Mesenchymal stem cell (in vitro differentiated cells and primary cell): ENCODE measurements at regions not wholly inside any gene's neighbourhood (a gene's known extent, or its start where the extent isn't known, plus 50 kb on each side); places are given as distances from the start of the nearest gene placed in this dataset.

Source experiments
- DNase-seq: peaks from one replicate; pipeline ENCODE4 v3.0.0-alpha.2; 2013
- H2AFZ ChIP-seq: one replicate; pipeline ENCODE4 v1.6.1; 2013; ENCODE audit warnings: low read depth, mild to moderate bottlenecking, control low read depth, inconsistent platforms, low read length, moderate library complexity
- H2AK5ac ChIP-seq: 2 replicates; pipeline ENCODE4 v1.6.1; 2013; ENCODE audit warnings: low read length, moderate library complexity, mild to moderate bottlenecking, inconsistent platforms; ENCODE audit not compliant: severe bottlenecking
- H2BK120ac ChIP-seq: one replicate; pipeline ENCODE4 v1.6.1; 2013; ENCODE audit warnings: low read depth, mild to moderate bottlenecking, inconsistent platforms, low read length, moderate library complexity
- H2BK12ac ChIP-seq, 2 experiments: one replicate each; pipeline ENCODE4 v1.6.1; 2013; ENCODE audit warnings: inconsistent platforms in 2 of 2, low read length in 2 of 2, mild to moderate bottlenecking in 2 of 2, moderate library complexity in 2 of 2, control low read depth in 1 of 2
- H2BK15ac ChIP-seq: one replicate; pipeline ENCODE4 v1.6.1; 2013; ENCODE audit warnings: mild to moderate bottlenecking, low read depth, inconsistent platforms; ENCODE audit not compliant: poor library complexity, severe bottlenecking
- H2BK5ac ChIP-seq: 2 replicates; pipeline ENCODE4 v1.6.1; 2013; ENCODE audit warnings: low read depth, mild to moderate bottlenecking, low read length, control low read depth, inconsistent platforms; ENCODE audit not compliant: poor library complexity, severe bottlenecking
- H3K14ac ChIP-seq, 2 experiments: one replicate each; pipeline ENCODE4 v1.6.1; 2013; ENCODE audit warnings: inconsistent platforms in 2 of 2, low read length in 2 of 2, control low read depth in 1 of 2, mild to moderate bottlenecking in 1 of 2, moderate library complexity in 1 of 2
- H3K18ac ChIP-seq, 2 experiments: one replicate each; pipeline ENCODE4 v1.6.1; 2013; ENCODE audit warnings: inconsistent platforms in 2 of 2, low read length in 2 of 2, control low read depth in 1 of 2, low read depth in 1 of 2, mild to moderate bottlenecking in 1 of 2
- H3K23ac ChIP-seq, 2 experiments: one replicate each; pipeline ENCODE4 v1.6.1; 2013; ENCODE audit warnings: inconsistent platforms in 2 of 2, low read length in 2 of 2, mild to moderate bottlenecking in 2 of 2, moderate library complexity in 2 of 2, control low read depth in 1 of 2
- H3K27ac ChIP-seq: 2 replicates; pipeline ENCODE4 v1.5.1; 2013; ENCODE audit warnings: mild to moderate bottlenecking, moderate library complexity, low read length, control low read depth, inconsistent platforms; ENCODE audit not compliant: poor library complexity, severe bottlenecking
- H3K27me3 ChIP-seq, 2 experiments: 2 replicates each; pipeline versions ENCODE4 v1.6.1 to v1.7.0; 2013; ENCODE audit warnings: low read length in 2 of 2, mild to moderate bottlenecking in 2 of 2, moderate library complexity in 2 of 2, control low read depth in 1 of 2, inconsistent platforms in 1 of 2; ENCODE audit not compliant: control insufficient read depth in 1 of 2, insufficient read depth in 1 of 2
- H3K36me3 ChIP-seq, 2 experiments: 2 replicates each; pipeline versions ENCODE4 v1.6.1 to v1.7.0; 2013; ENCODE audit warnings: low read length in 2 of 2, control low read depth in 1 of 2, inconsistent platforms in 1 of 2, low read depth in 1 of 2, mild to moderate bottlenecking in 1 of 2; ENCODE audit not compliant: insufficient read depth in 2 of 2, control insufficient read depth in 1 of 2
- H3K4ac ChIP-seq, 2 experiments: one replicate each; pipeline ENCODE4 v1.6.1; 2013; ENCODE audit warnings: inconsistent platforms in 2 of 2, low read length in 2 of 2, mild to moderate bottlenecking in 2 of 2, moderate library complexity in 2 of 2, control low read depth in 1 of 2, low read depth in 1 of 2
- H3K4me1 ChIP-seq: 2 replicates; pipeline ENCODE4 v1.6.1; 2013; ENCODE audit warnings: low read depth, low read length, control low read depth; ENCODE audit not compliant: control insufficient read depth, insufficient read depth
- H3K4me2 ChIP-seq: 2 replicates; pipeline ENCODE4 v1.6.1; 2013; ENCODE audit warnings: low read length, mild to moderate bottlenecking, inconsistent platforms; ENCODE audit not compliant: poor library complexity, severe bottlenecking
- H3K4me3 ChIP-seq, 2 experiments: 2 replicates each; pipeline versions ENCODE4 v1.5.1 to v1.7.0; 2013; ENCODE audit warnings: low read length in 2 of 2, mild to moderate bottlenecking in 2 of 2, control low read depth in 1 of 2, low read depth in 1 of 2; ENCODE audit not compliant: insufficient read depth in 1 of 2
- H3K79me1 ChIP-seq: replicated peaks from 2 replicates; pipeline ENCODE4 v1.6.1; 2013; ENCODE audit warnings: mild to moderate bottlenecking, control low read depth, low read length, inconsistent platforms; ENCODE audit not compliant: poor library complexity, severe bottlenecking
- H3K9ac ChIP-seq: 2 replicates; pipeline ENCODE4 v1.7.0; 2013; ENCODE audit warnings: mild to moderate bottlenecking, low read length, moderate library complexity
- H3K9me3 ChIP-seq: 2 replicates; pipeline ENCODE4 v1.7.0; 2013; ENCODE audit warnings: mild to moderate bottlenecking, low read length; ENCODE audit not compliant: control insufficient read depth
- H4K8ac ChIP-seq: one replicate; pipeline ENCODE4 v1.6.1; 2013; ENCODE audit warnings: inconsistent platforms, mild to moderate bottlenecking, low read length, moderate library complexity
- H4K91ac ChIP-seq: one replicate; pipeline ENCODE4 v1.6.1; 2013; ENCODE audit warnings: mild to moderate bottlenecking, low read length, inconsistent platforms
- WGBS: methylation state at CpG from one replicate; pipeline ENCODE4 v1.1.7; 2013; ENCODE audit warnings: mixed read lengths; 5-methylcytosine and 5-hydroxymethylcytosine counted together

DNA sequence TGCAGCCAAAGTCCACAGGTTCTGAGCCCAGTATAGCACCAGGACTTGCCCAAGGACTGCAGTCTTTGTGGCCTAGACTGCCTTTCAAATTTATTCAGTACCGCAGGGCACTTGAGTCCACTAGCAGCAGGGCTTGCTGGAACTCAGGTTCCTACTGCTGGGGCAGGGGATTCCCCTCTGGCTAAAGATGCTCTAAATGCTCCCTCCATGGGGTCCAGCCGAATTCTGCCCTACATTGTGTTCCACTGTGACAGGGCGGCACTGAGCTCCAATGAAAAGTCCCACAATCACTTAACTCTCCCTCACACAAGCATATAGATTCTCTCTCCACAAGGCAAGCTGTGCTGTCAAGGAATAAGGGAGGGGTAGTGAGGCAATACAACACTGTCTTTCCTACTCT, 518.1 kb upstream of the VRK2 start:
- no peak overlapping the region for H3K23ac ChIP-seq
- no peaks in the 10 kb centered on the region for H3K79me1 ChIP-seq
- no peak overlapping the region for H2BK15ac ChIP-seq
- 85% methylated on average over 3 of the region's 3 CpGs for WGBS
- H3K9me3 ChIP-seq = peaks cover 10% of the 10 kb centered on the region
- no peak overlapping the region for H3K18ac ChIP-seq
- H3K4ac ChIP-seq = no peak overlapping the region
- no peak overlapping the region for H3K4me3 ChIP-seq
- no peak overlapping the region for H2BK12ac ChIP-seq
- peak overlapping the region in 1 of 2 experiments; percentile 16 for H3K14ac ChIP-seq
- H2BK5ac ChIP-seq = no peak overlapping the region
- H3K27me3 ChIP-seq = no peaks in the 10 kb centered on the region
- H3K27ac ChIP-seq = no peak overlapping the region
- no peak overlapping the region for H3K9ac ChIP-seq
- no peak overlapping the region for H4K91ac ChIP-seq
- H2BK120ac ChIP-seq = no peak overlapping the region
- H4K8ac ChIP-seq = no peak overlapping the region
- H3K4me1 ChIP-seq = no peaks in the 10 kb centered on the region
- H3K4me2 ChIP-seq = no peak overlapping the region
- no peaks in the 10 kb centered on the region for H3K36me3 ChIP-seq
- H2AFZ ChIP-seq = no peak overlapping the region
- no peak overlapping the region for H2AK5ac ChIP-seq
- DNase-seq = no peak

DNA sequence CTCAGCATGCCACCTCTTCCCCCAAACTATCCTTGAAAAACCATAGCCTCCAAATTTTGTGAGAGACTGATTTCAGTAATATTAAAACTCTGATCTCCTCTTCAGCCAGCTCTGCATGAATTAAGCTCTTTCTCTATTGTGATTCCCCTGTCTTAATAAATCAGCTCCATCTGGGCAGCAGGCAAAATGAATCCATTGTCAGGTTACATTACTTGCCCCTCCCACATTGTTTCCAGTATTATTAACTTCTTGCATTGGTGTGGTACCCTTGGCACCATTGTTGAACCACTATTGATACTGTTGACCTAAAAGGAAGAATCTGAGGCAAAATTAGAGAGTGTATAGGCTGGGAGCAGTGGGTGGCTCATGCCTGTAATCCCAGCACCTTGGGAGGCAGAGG, 512.2 kb upstream of the VRK2 start:
- no peak overlapping the region for H2AK5ac ChIP-seq
- H3K18ac ChIP-seq = no peak overlapping the region
- H3K4me3 ChIP-seq = no peak overlapping the region
- H4K91ac ChIP-seq = no peak overlapping the region
- no peaks in the 10 kb centered on the region for H3K79me1 ChIP-seq
- no peak overlapping the region for H3K14ac ChIP-seq
- no peak overlapping the region for H2BK5ac ChIP-seq
- no peak overlapping the region for H3K4me2 ChIP-seq
- H3K9ac ChIP-seq = no peak overlapping the region
- H3K4ac ChIP-seq = no peak overlapping the region
- H3K4me1 ChIP-seq = no peaks in the 10 kb centered on the region
- no peak for DNase-seq
- no peak overlapping the region for H2AFZ ChIP-seq
- no peaks in the 10 kb centered on the region for H3K36me3 ChIP-seq
- H4K8ac ChIP-seq = no peak overlapping the region
- no peak overlapping the region for H2BK15ac ChIP-seq
- no peak overlapping the region for H2BK120ac ChIP-seq
- no peaks in the 10 kb centered on the region for H3K27me3 ChIP-seq
- H3K23ac ChIP-seq = no peak overlapping the region
- no peak overlapping the region for H2BK12ac ChIP-seq
- H3K9me3 ChIP-seq = no peaks in the 10 kb centered on the region
- H3K27ac ChIP-seq = no peak overlapping the region

DNA sequence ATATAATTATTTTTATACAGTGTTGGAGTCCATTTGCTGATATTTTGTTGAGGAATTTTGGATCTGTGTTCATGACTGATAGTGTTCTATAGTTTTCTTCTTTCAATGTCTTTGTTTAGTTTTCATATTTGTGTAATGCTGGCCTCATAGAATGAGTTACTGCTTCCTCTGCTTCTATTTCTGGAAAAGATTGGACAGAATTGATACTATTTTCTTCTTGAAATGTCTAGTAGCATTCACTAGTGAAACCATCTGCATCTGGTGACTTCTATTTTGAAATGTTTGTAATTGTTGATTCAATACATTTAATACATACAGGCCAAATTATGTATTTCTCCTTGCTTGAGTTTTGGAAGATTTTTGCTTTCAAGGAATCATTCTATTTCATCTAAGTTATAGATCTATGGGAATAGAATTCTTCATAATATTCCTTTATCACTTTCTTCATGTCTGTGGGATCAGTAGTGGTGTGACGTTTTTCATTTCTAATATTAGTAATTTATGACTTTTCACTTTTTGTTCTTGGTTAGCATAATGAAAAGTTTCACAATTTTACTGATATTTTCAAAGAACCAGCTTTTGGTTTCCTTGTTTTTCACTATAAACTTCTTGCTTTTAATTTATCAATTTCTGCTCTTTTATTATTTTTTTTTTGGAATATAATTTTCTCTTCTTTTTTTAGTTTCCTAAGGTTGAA, 509.9 kb upstream of the VRK2 start:
- Histone ChIP-seq H3K9me3 (no peaks in the 10 kb centered on the region), H2BK5ac (no peak overlapping the region), H3K4me2 (no peak overlapping the region), H3K4me1 (no peaks in the 10 kb centered on the region), H3K36me3 (no peaks in the 10 kb centered on the region), H3K4ac (no peak overlapping the region), H2AK5ac (no peak overlapping the region), H4K91ac (no peak overlapping the region), H3K27me3 (no peaks in the 10 kb centered on the region), H2BK12ac (no peak overlapping the region), H3K27ac (no peak overlapping the region), H4K8ac (no peak overlapping the region), H3K79me1 (no peaks in the 10 kb centered on the region), H3K4me3 (no peak overlapping the region), H2BK15ac (no peak overlapping the region), H2AFZ (no peak overlapping the region), H3K23ac (no peak overlapping the region), H3K14ac (no peak overlapping the region), H2BK120ac (no peak overlapping the region), H3K9ac (no peak overlapping the region), H3K18ac (no peak overlapping the region)
- no CpG with 5 or more reads among the region's 1 CpG for WGBS
- DNase-seq = no peak

- no peak overlapping the region for H2AFZ ChIP-seq
- 88% methylated on average over 3 of the region's 3 CpGs for WGBS
These were observed 506.8 kb upstream of the VRK2 start for GRCh38 chr2:57539761-57540160.

More at GRCh38 chr2:57539761-57540160, 506.8 kb upstream of the VRK2 start:
- Histone ChIP-seq H2AK5ac (no peak overlapping the region), H3K4me2 (no peak overlapping the region), H3K23ac (no peak overlapping the region), H2BK15ac (no peak overlapping the region), H3K9me3 (no peaks in the 10 kb centered on the region), H3K4me3 (no peak overlapping the region), H2BK12ac (no peak overlapping the region), H3K79me1 (no peaks in the 10 kb centered on the region), H3K27me3 (no peaks in the 10 kb centered on the region), H3K14ac (no peak overlapping the region), H3K36me3 (no peaks in the 10 kb centered on the region), H3K9ac (no peak overlapping the region), H3K4me1 (no peaks in the 10 kb centered on the region), H2BK5ac (no peak overlapping the region), H2BK120ac (no peak overlapping the region), H3K4ac (no peak overlapping the region), H4K91ac (no peak overlapping the region), H3K27ac (no peak overlapping the region), H4K8ac (no peak overlapping the region), H3K18ac (no peak overlapping the region)
- no peak for DNase-seq
